ENCODE measurements at regions not wholly inside any gene's neighbourhood (a gene's known extent, or its start where the extent isn't known, plus 50 kb on each side); places are given as distances from the start of the nearest gene placed in this dataset.
"Not testable (repeated sequence)": the region's sequence is repeated elsewhere in the genome, so short reads cannot be mapped to it uniquely, and the experiment has no call there.

GRCh38 chr2:78739282-78739681 is 286.2 kb upstream of the REG3G start:
- Mint-ChIP-seq H3K9me3 (ENCODE audit: low read depth) (peaks cover 12% of the 10 kb centered on the region), H3K4me1 (no peaks in the 10 kb centered on the region), H3K36me3 (ENCODE audit: low read depth) (no peaks in the 10 kb centered on the region), H3K4me3 (no peak overlapping the region), H3K27me3 (no peaks in the 10 kb centered on the region), H3K27ac (no peak overlapping the region)
- intact Hi-C loops (cut with DNase I, micrococcal nuclease), result no loop called here
- ChIA-PET CTCF (no interaction called here), POLR2A (no interaction called here)
- no peak for ATAC-seq
- no peak for DNase-seq

DNA sequence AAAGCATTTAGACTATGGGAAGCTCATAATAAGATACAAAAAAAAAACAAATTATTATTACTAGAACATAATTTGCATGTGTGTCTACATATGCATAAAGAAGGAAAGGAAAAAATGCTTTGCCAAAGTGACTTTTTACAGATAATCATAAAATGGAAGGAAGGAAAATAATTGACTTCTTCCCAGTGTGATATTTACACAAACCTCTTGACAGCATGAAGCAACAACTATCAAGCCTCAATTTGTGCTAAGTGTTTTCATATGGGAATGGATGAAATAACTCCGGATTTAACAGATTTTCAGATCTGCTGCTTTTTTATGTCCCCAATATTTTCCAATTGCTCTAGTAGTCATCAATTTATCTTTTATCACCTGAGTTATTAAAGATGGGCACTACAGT is 275.9 kb upstream of the REG3G start:
- DNase-seq (no peak), ATAC-seq (no peak)
- ChIA-PET POLR2A (no interaction called here), CTCF (no interaction called here)
- Mint-ChIP-seq H3K4me3 (no peak overlapping the region), H3K9me3 (ENCODE audit: low read depth) (no peaks in the 10 kb centered on the region), H3K36me3 (ENCODE audit: low read depth) (no peaks in the 10 kb centered on the region), H3K27ac (no peak overlapping the region), H3K27me3 (no peaks in the 10 kb centered on the region), H3K4me1 (no peaks in the 10 kb centered on the region)
- intact Hi-C loops (cut with DNase I, micrococcal nuclease), result no loop called here

- no peak for DNase-seq
- Mint-ChIP-seq H3K9me3 (ENCODE audit: low read depth) (no peaks in the 10 kb centered on the region), H3K4me3 (no peak overlapping the region), H3K27ac (no peak overlapping the region), H3K36me3 (ENCODE audit: low read depth) (no peaks in the 10 kb centered on the region), H3K4me1 (no peaks in the 10 kb centered on the region), H3K27me3 (no peaks in the 10 kb centered on the region)
- ChIA-PET CTCF (no interaction called here), POLR2A (no interaction called here)
- no peak for ATAC-seq
- intact Hi-C loops (cut with DNase I, micrococcal nuclease), result no loop called here
These were observed 275.3 kb upstream of the REG3G start for GRCh38 chr2:78750219-78750618.

DNA sequence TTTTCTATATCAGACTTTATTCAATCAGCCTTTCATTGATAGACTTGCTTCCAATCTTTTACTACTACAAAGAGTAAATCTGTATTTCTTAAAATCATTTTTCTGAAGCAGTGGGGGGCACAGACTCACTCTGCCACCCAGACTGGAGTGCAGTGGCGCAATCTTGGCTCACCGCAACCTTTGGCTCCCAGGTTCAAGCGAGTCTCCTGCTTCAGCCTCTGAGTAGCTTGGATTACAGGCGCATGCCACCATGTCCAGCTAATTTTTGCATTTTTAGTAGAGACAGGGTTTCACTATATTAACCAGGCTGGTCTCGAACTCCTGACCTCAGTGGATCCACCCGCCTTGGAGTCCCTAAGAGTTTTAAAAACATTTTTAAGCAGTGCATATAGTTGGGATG is 270.6 kb upstream of the REG3G start:
- H3K4me3 Mint-ChIP-seq, result no peak overlapping the region
- H3K27me3 Mint-ChIP-seq, result no peaks in the 10 kb centered on the region
- ChIA-PET POLR2A (no interaction called here), CTCF (no interaction called here)
- intact Hi-C loops (cut with DNase I, micrococcal nuclease), result no loop called here
- no peak for ATAC-seq
- H3K36me3 Mint-ChIP-seq (ENCODE audit: low read depth), result no peaks in the 10 kb centered on the region
- no peak for DNase-seq
- no peaks in the 10 kb centered on the region for H3K4me1 Mint-ChIP-seq
- no peak overlapping the region for H3K27ac Mint-ChIP-seq
- peaks cover 16% of the 10 kb centered on the region for H3K9me3 Mint-ChIP-seq (ENCODE audit: low read depth)

GRCh38 chr2:78757191-78757590 is 268.3 kb upstream of the REG3G start:
- no peaks in the 10 kb centered on the region for H3K36me3 Mint-ChIP-seq (ENCODE audit: low read depth)
- ChIA-PET CTCF (no interaction called here), POLR2A (no interaction called here)
- DNase-seq (no peak), ATAC-seq (no peak)
- intact Hi-C loops (cut with DNase I, micrococcal nuclease), result no loop called here
- H3K4me3 Mint-ChIP-seq, result no peak overlapping the region
- H3K27me3 Mint-ChIP-seq, result no peaks in the 10 kb centered on the region
- no peak overlapping the region for H3K27ac Mint-ChIP-seq
- H3K4me1 Mint-ChIP-seq, result no peaks in the 10 kb centered on the region
- peaks cover 35% of the 10 kb centered on the region for H3K9me3 Mint-ChIP-seq (ENCODE audit: low read depth)

DNA sequence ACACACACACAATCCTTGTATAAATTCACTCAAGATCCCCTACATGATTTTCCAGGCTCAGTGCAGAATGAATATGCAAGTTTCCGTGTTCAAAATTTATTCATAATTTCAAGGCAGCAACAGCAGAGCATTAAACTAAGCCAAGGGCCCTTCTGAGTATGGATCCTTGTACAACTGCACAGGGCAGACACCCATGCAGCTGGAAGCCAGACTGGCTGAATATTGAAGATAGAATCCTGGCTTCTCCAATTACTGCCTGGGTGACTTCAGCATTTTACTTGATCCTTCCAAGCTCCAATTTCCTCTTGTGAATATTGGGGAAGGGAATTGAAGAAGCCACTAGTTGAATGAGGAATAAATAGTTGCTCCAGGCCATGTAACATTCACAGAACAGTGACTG is 267.9 kb upstream of the REG3G start:
- CTCF ChIA-PET, result no interaction called here
- no peak overlapping the region for H3K4me3 Mint-ChIP-seq
- no peak for DNase-seq
- intact Hi-C loops (cut with DNase I, micrococcal nuclease), result no loop called here
- no peaks in the 10 kb centered on the region for H3K4me1 Mint-ChIP-seq
- H3K9me3 Mint-ChIP-seq (ENCODE audit: low read depth), result peaks cover 40% of the 10 kb centered on the region
- POLR2A ChIA-PET, result no interaction called here
- H3K36me3 Mint-ChIP-seq (ENCODE audit: low read depth), result no peaks in the 10 kb centered on the region
- no peak overlapping the region for H3K27ac Mint-ChIP-seq
- H3K27me3 Mint-ChIP-seq, result no peaks in the 10 kb centered on the region
- ATAC-seq, result no peak

GRCh38 chr2:78758765-78759164 is 266.7 kb upstream of the REG3G start:
- H3K4me1 Mint-ChIP-seq; ATAC-seq; H3K27ac Mint-ChIP-seq; POLR2A ChIA-PET; H3K36me3 Mint-ChIP-seq (ENCODE audit: low read depth); intact Hi-C loops (cut with DNase I, micrococcal nuclease); H3K27me3 Mint-ChIP-seq; DNase-seq; CTCF ChIA-PET; H3K4me3 Mint-ChIP-seq: not testable (repeated sequence)
- peaks cover 46% of the 10 kb centered on the region for H3K9me3 Mint-ChIP-seq (ENCODE audit: low read depth)

DNA sequence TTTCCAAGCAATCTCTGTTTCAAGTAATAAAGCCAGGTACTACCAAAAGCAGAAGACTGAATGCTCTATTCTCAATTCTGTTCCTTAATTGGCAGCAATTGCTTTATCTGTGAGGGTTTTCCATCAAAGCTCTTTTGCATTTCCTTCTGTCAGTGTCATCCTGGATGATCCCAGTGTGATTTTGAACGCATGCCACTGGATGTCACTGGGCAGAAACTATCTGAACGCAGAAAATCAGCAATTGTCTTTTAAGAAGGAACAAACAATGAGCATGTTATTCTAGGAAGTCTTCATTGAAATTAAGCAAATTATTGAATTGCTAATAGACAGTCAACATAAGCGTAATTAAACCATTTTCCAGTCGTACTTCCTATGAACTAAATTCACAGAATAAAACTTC is 259.0 kb upstream of the REG3G start:
- H3K4me3 Mint-ChIP-seq, result no peak overlapping the region
- ChIA-PET CTCF (interaction anchor here (0.7 kb wide), 1 partner anchor 31 kb away, joined by 4 read pairs; no protein-coding TSS in a partner anchor), POLR2A (no interaction called here)
- no peak for ATAC-seq
- no peak overlapping the region for H3K27ac Mint-ChIP-seq
- no peak for DNase-seq
- H3K4me1 Mint-ChIP-seq, result no peaks in the 10 kb centered on the region
- H3K36me3 Mint-ChIP-seq (ENCODE audit: low read depth), result no peaks in the 10 kb centered on the region
- H3K27me3 Mint-ChIP-seq, result no peaks in the 10 kb centered on the region
- peaks cover 19% of the 10 kb centered on the region for H3K9me3 Mint-ChIP-seq (ENCODE audit: low read depth)
- intact Hi-C loops (cut with DNase I, micrococcal nuclease), result no loop called here

DNA sequence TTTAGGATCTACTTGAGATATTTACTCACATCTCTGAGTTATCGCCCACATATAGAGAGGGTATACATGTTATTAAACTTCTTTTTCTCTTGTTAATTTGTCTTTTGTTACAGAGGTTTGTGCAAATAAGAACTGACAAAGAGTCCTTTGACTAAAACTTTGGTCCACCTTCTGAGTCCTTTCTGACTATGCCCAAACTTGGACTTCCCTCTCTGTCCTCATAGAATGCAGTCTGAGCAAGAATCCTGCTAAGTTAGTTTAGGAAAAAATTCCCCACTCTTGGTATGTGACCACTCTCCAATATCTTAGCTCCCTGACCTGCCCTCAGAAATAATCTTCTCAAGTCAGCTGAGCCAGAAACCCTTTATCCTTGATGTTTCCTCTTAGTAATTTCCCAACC is 257.5 kb upstream of the REG3G start:
- H3K27ac Mint-ChIP-seq, result no peak overlapping the region
- H3K4me1 Mint-ChIP-seq, result no peaks in the 10 kb centered on the region
- no peaks in the 10 kb centered on the region for H3K27me3 Mint-ChIP-seq
- ATAC-seq (no peak), DNase-seq (no peak)
- CTCF ChIA-PET, result interaction anchor here (0.6 kb wide), 1 partner anchor 276 kb away, joined by 4 read pairs; no protein-coding TSS in a partner anchor
- POLR2A ChIA-PET, result no interaction called here
- intact Hi-C loops (cut with DNase I, micrococcal nuclease), result no loop called here
- peaks cover 4% of the 10 kb centered on the region for H3K9me3 Mint-ChIP-seq (ENCODE audit: low read depth)
- H3K36me3 Mint-ChIP-seq (ENCODE audit: low read depth), result no peaks in the 10 kb centered on the region
- H3K4me3 Mint-ChIP-seq, result no peak overlapping the region

DNA sequence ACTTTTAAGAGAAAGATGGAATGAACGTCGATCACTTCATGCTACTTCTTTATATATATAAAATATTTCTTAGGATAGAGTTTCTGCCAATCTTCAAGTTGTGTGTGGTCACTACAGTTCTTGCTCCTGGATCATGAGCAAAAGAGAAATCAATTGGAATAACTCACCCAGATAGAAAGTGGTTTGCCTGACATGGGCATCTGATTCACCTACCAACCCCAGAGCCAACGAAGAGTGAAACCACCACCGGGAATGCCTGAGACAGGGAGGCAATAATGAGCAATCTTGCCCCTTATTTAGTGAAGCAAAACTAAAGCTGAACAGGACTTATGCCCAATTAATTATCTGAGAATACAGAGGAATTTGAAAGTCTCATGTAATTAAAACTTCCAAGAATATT is 250.2 kb upstream of the REG3G start:
- H3K27ac Mint-ChIP-seq, result no peak overlapping the region

GRCh38 chr2:78778756-78779510 is 246.6 kb upstream of the REG3G start:
- CTCF ChIA-PET, result no interaction called here
- no peak for ATAC-seq
- H3K4me3 Mint-ChIP-seq, result no peak overlapping the region
- no peaks in the 10 kb centered on the region for H3K4me1 Mint-ChIP-seq
- POLR2A ChIA-PET, result no interaction called here
- H3K9me3 Mint-ChIP-seq (ENCODE audit: low read depth), result peaks cover 7% of the 10 kb centered on the region
- no peak overlapping the region for H3K27ac Mint-ChIP-seq
- no peaks in the 10 kb centered on the region for H3K36me3 Mint-ChIP-seq (ENCODE audit: low read depth)
- intact Hi-C loops (cut with DNase I, micrococcal nuclease), result no loop called here
- no peak for DNase-seq
- no peaks in the 10 kb centered on the region for H3K27me3 Mint-ChIP-seq

More for the DNA sequence above, 250.2 kb upstream of the REG3G start:
- no peaks in the 10 kb centered on the region for H3K27me3 Mint-ChIP-seq
- ChIA-PET POLR2A (no interaction called here), CTCF (no interaction called here)
- intact Hi-C loops (cut with DNase I, micrococcal nuclease), result no loop called here
- no peaks in the 10 kb centered on the region for H3K36me3 Mint-ChIP-seq (ENCODE audit: low read depth)
- ATAC-seq, result no peak
- H3K9me3 Mint-ChIP-seq (ENCODE audit: low read depth), result peaks cover 2% of the 10 kb centered on the region
- no peaks in the 10 kb centered on the region for H3K4me1 Mint-ChIP-seq
- H3K4me3 Mint-ChIP-seq, result no peak overlapping the region
- no peak for DNase-seq

DNA sequence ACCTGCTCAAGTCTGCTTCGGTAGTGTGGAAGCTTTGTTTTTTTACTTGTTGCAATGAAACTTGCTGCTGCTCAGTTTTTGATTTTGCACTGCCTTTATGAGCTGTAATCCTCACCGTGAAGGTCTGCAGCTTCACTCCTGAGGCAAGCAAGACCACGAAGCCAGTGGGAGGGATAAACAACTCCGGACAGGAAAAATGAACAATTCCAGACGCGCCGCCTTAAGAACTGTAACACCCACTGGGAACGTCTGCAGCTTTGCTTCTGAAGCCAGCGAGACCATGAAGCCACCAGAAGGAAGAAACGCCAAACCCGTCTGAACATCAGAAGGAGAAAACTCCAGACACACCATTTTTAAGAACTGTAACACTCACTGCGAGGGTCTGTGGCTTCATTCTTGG is 245.7 kb upstream of the REG3G start:
- peaks cover 7% of the 10 kb centered on the region for H3K9me3 Mint-ChIP-seq (ENCODE audit: low read depth)
- H3K4me1 Mint-ChIP-seq, result no peaks in the 10 kb centered on the region
- intact Hi-C loops (cut with DNase I, micrococcal nuclease), result no loop called here
- ChIA-PET CTCF (no interaction called here), POLR2A (no interaction called here)
- H3K27ac Mint-ChIP-seq, result no peak overlapping the region
- DNase-seq (no peak), ATAC-seq (no peak)
- H3K27me3 Mint-ChIP-seq, result no peaks in the 10 kb centered on the region
- H3K36me3 Mint-ChIP-seq (ENCODE audit: low read depth), result no peaks in the 10 kb centered on the region
- no peak overlapping the region for H3K4me3 Mint-ChIP-seq

DNA sequence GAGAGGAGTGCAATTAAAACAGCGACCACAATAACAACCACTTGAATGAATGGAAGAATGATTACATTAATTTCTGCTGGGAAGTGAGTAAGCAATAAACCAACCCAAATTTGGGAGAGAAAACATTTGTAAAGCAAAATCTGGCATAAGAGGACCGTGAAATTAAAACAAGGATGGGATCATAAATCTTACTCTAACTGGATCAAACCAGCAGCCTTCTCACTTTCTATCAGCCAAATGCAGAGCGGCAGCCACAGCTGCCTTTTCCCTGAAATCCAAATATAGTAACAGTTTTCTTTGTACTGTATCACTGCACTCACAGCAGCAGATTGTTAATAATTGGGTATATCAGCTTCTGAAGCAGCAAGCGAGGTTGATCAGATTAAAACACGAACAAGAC is 245.2 kb upstream of the REG3G start:
- Mint-ChIP-seq H3K4me3 (no peak overlapping the region), H3K9me3 (ENCODE audit: low read depth) (peaks cover 7% of the 10 kb centered on the region), H3K4me1 (no peaks in the 10 kb centered on the region), H3K27ac (no peak overlapping the region), H3K36me3 (ENCODE audit: low read depth) (no peaks in the 10 kb centered on the region), H3K27me3 (no peaks in the 10 kb centered on the region)
- DNase-seq (no peak), ATAC-seq (no peak)
- intact Hi-C loops (cut with DNase I, micrococcal nuclease), result no loop called here
- POLR2A ChIA-PET, result no interaction called here
- CTCF ChIA-PET, result no interaction called here

All from activated CD4-positive, alpha-beta T cell treated with anti-CD3 and anti-CD28 coated beads for 36 hours (primary cell).